GM19397 (cell line): ENCODE measurements at regions not wholly inside any gene's neighbourhood (a gene's known extent, or its start where the extent isn't known, plus 50 kb on each side); places are given as distances from the start of the nearest gene placed in this dataset.

Experiments used
- ATAC-seq: cut with Tn5 transposase; IDR thresholded peaks from one replicate; pipeline ENCODE4 v1.9.1; 2021; ENCODE audit warnings: mild to moderate bottlenecking, moderate library complexity; ENCODE audit not compliant: unreplicated experiment

- ATAC-seq, result no peak
Observed at GRCh38 chr5:128877476-128877875, 87.8 kb upstream of the SLC27A6 start.

- ATAC-seq, result no peak
Observed at GRCh38 chr5:128881502-128882018, 83.7 kb upstream of the SLC27A6 start.

- no peak for ATAC-seq
Observed at GRCh38 chr5:128885649-128886255, 79.5 kb upstream of the SLC27A6 start.

GRCh38 chr5:128895122-128895521 lies 70.2 kb upstream of the SLC27A6 start:
- no peak for ATAC-seq

GRCh38 chr5:128896675-128897074 lies 68.6 kb upstream of the SLC27A6 start:
- ATAC-seq, result no peak

GRCh38 chr5:128903550-128903949 lies 61.7 kb upstream of the SLC27A6 start:
- ATAC-seq, result no peak

GRCh38 chr5:128904805-128905567 lies 60.3 kb upstream of the SLC27A6 start:
- no peak for ATAC-seq

GRCh38 chr5:128905568-128906110 lies 59.6 kb upstream of the SLC27A6 start:
- ATAC-seq, result peak; percentile 80

- peak; percentile 55 for ATAC-seq
Observed at GRCh38 chr5:128913551-128913950, 51.7 kb upstream of the SLC27A6 start.
